ENCODE measurements at regions not wholly inside any gene's neighbourhood (a gene's known extent, or its start where the extent isn't known, plus 50 kb on each side); places are given as distances from the start of the nearest gene placed in this dataset.
"Not testable (repeated sequence)": the region's sequence is repeated elsewhere in the genome, so short reads cannot be mapped to it uniquely, and the experiment has no call there.

- Histone ChIP-seq H3K4me3 (no peak overlapping the region), H3K27ac (no peak overlapping the region)
- TF ChIP-seq CTCF (IDR thresholded peaks at IDR 0.05) = no peak
- no peak for DNase-seq (ENCODE audit: low spot score)
Measured at GRCh38 chr4:164070625-164071024, 576.1 kb downstream of the TMA16 start.

- Histone ChIP-seq H3K27ac (no peak overlapping the region), H3K4me3 (no peak overlapping the region)
Measured at GRCh38 chr4:164081371-164081770, 586.9 kb downstream of the TMA16 start.

GRCh38 chr4:164081801-164082200, 587.3 kb downstream of the TMA16 start:
- TF ChIP-seq CTCF (IDR thresholded peaks at IDR 0.05) = no peak
- no peak for DNase-seq (ENCODE audit: low spot score)
- H3K27ac ChIP-seq = no peak overlapping the region
- H3K4me3 ChIP-seq = no peak overlapping the region

More at GRCh38 chr4:164081371-164081770, 586.9 kb downstream of the TMA16 start:
- DNase-seq (ENCODE audit: low spot score) = no peak
- no peak for TF ChIP-seq CTCF (IDR thresholded peaks at IDR 0.05)

GRCh38 chr4:164087733-164088132, 593.2 kb downstream of the TMA16 start:
- TF ChIP-seq CTCF (IDR thresholded peaks at IDR 0.05) = no peak
- H3K4me3 ChIP-seq = no peak overlapping the region
- no peak overlapping the region for H3K27ac ChIP-seq
- DNase-seq (ENCODE audit: low spot score) = no peak

GRCh38 chr4:164095313-164096110, 601.0 kb downstream of the TMA16 start:
- Histone ChIP-seq H3K27ac (no peak overlapping the region), H3K4me3 (no peak overlapping the region)
- no peak for DNase-seq (ENCODE audit: low spot score)
- TF ChIP-seq CTCF (IDR thresholded peaks at IDR 0.05) = no peak

- DNase-seq (ENCODE audit: low spot score) = no peak
- no peak overlapping the region for H3K27ac ChIP-seq
- no peak for TF ChIP-seq CTCF (IDR thresholded peaks at IDR 0.05)
- no peak overlapping the region for H3K4me3 ChIP-seq
Measured at GRCh38 chr4:164096766-164097518, 602.5 kb downstream of the TMA16 start.

GRCh38 chr4:164100741-164101365, 606.4 kb downstream of the TMA16 start:
- not testable (repeated sequence) for H3K4me3 ChIP-seq; H3K27ac ChIP-seq; DNase-seq (ENCODE audit: low spot score)

Measured in coronary artery (tissue), 2 donors.